ENCODE measurements at regions not wholly inside any gene's neighbourhood (a gene's known extent, or its start where the extent isn't known, plus 50 kb on each side); places are given as distances from the start of the nearest gene placed in this dataset.

- no peak for TF ChIP-seq MLLT1 (IDR thresholded peaks at IDR 0.05)
- no peak for TF ChIP-seq BMI1 (IDR thresholded peaks at IDR 0.05; ENCODE audit: borderline replicate concordance)
- TF ChIP-seq TCF12 (IDR thresholded peaks at IDR 0.05; ENCODE audit: low read depth, low read length): no peak
- TF ChIP-seq ZBED1 (IDR thresholded peaks at IDR 0.05; ENCODE audit: borderline replicate concordance): no peak
- TF ChIP-seq CREM (IDR thresholded peaks at IDR 0.05; ENCODE audit: low read depth): no peak
- TF ChIP-seq MYB (IDR thresholded peaks at IDR 0.05; ENCODE audit: borderline replicate concordance, low read depth, low read length): no peak
Measured at GRCh38 chr5:161155451-161155850, 303.4 kb upstream of the ATP10B start (continued).

- ChIA-PET RAD21 (ENCODE audit: unreplicated experiment) (no interaction called here), CTCF (no interaction called here), SMC1A (ENCODE audit: uncharacterized antibody, unreplicated experiment) (no interaction called here), POLR2A (no interaction called here)
- H3K79me2 ChIP-seq (ENCODE audit: control insufficient read depth, insufficient read depth, low read length): no peaks in the 10 kb centered on the region
- no TSS peak for BruUV-seq (replicated peaks)
- WGBS (ENCODE audit: insufficient coverage, insufficient replicate concordance, low lambda C conversion rate, missing lambda C conversion rate): 41% methylated on average over 2 of the region's 2 CpGs
- no peak for DNase-seq (ENCODE audit: low read depth, low spot score)
- H3K9me3 ChIP-seq (replicated peaks; ENCODE audit: control insufficient read depth, insufficient read depth, low read length): no peaks in the 10 kb centered on the region
- H3K4me3 ChIP-seq: no peak overlapping the region
- H3K4me1 ChIP-seq (ENCODE audit: control insufficient read depth, insufficient read depth, low read length): no peaks in the 10 kb centered on the region; the same call in 1 of the 2 replicates
- intact Hi-C loops (cut with micrococcal nuclease; ENCODE audit: unreplicated experiment): no loop called here
- no peak for ATAC-seq
- no peak overlapping the region for H3K9ac ChIP-seq (ENCODE audit: control insufficient read depth, insufficient read depth, low read length)
- no peak for FAIRE-seq
- no peaks in the 10 kb centered on the region for H3K27me3 ChIP-seq (replicated peaks in 1 of 2; ENCODE audit: control insufficient read depth in 2 of 2, insufficient read depth in 2 of 2, low read length in 1 of 2)
- no peaks in the 10 kb centered on the region for H4K20me1 ChIP-seq (ENCODE audit: control insufficient read depth, insufficient read depth)
- in situ Hi-C loops (cut with MboI): no loop called here
- H3K36me3 ChIP-seq (ENCODE audit: control insufficient read depth in 2 of 2, insufficient read depth in 2 of 2, low read length in 1 of 2): no peaks in the 10 kb centered on the region
- no peak overlapping the region for H3K27ac ChIP-seq (ENCODE audit: control insufficient read depth, insufficient read depth)
- H2AFZ ChIP-seq (ENCODE audit: control insufficient read depth, low read depth, low read length): no peak overlapping the region
- no peak overlapping the region for H3K4me2 ChIP-seq (ENCODE audit: control insufficient read depth, insufficient read depth)
- TF ChIP-seq NR2F1 (conservative IDR thresholded peaks at IDR 0.05): no peak
- no peak for TF ChIP-seq RAD21 (IDR thresholded peaks at IDR 0.05; ENCODE audit: insufficient read depth, low read depth, low read length)
- TF ChIP-seq POLR2AphosphoS5 (IDR thresholded peaks at IDR 0.05; ENCODE audit: low read length): no peak
- no peak for TF ChIP-seq BRCA1 (IDR thresholded peaks at IDR 0.05; ENCODE audit: low read depth, low read length)
- no peak for TF ChIP-seq ZNF217 (IDR thresholded peaks at IDR 0.05)
- no peak for TF ChIP-seq PAX8 (IDR thresholded peaks at IDR 0.05)
- TF ChIP-seq IRF3 (IDR thresholded peaks at IDR 0.05): no peak
- TF ChIP-seq RB1 (IDR thresholded peaks at IDR 0.05; ENCODE audit: borderline replicate concordance): no peak
- TF ChIP-seq E2F8 (IDR thresholded peaks at IDR 0.05; ENCODE audit: low read depth, partially characterized antibody): no peak
- no peak for TF ChIP-seq BHLHE40 (IDR thresholded peaks at IDR 0.05; ENCODE audit: borderline replicate concordance in 1 of 2, low read depth in 2 of 2, low read length in 1 of 2)
- no peak for TF ChIP-seq SIN3A (IDR thresholded peaks at IDR 0.05; ENCODE audit: low read depth, low read length)
- TF ChIP-seq NR2C2 (IDR thresholded peaks at IDR 0.05; ENCODE audit: borderline replicate concordance, control insufficient read depth, insufficient read length, low read depth): no peak
- no peak for TF ChIP-seq YBX1 (IDR thresholded peaks at IDR 0.05)
- TF ChIP-seq CBFB (IDR thresholded peaks at IDR 0.05; ENCODE audit: low read depth): no peak
- TF ChIP-seq EGR1 (IDR thresholded peaks at IDR 0.05; ENCODE audit: borderline replicate concordance in 1 of 2, low read depth in 2 of 2, low read length in 2 of 2): no peak
Measured at GRCh38 chr5:161152415-161152940, 300.5 kb upstream of the ATP10B start.

Measured in GM12878 (cell line).